ENCODE measurements at regions not wholly inside any gene's neighbourhood (a gene's known extent, or its start where the extent isn't known, plus 50 kb on each side); places are given as distances from the start of the nearest gene placed in this dataset.
"Not testable (repeated sequence)": the region's sequence is repeated elsewhere in the genome, so short reads cannot be mapped to it uniquely, and the experiment has no call there.

DNA sequence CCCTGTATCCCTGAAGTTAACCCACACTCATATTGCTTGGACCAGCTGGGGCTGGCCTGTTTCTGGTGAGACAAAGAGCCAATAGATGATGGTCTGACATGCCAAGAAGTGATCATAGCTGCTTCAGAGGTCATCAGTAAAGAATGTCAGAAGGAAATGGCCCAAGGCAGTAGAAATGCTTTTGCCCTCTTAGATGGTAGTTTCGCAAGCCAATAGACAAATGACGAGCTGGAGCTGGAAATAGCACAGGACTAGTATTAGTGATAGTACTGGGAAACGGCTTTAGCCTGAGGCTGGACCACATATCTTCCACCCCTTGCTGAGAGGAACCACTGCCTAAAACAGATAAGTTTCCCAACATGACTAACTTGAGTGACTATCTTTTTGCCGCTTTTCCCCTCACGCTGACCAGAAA lies 176.1 kb upstream of the THBS1 start:
- DNase-seq (ENCODE audit: low read depth in 2 of 2) = peak in 1 of 2 donors; percentile 88

DNA sequence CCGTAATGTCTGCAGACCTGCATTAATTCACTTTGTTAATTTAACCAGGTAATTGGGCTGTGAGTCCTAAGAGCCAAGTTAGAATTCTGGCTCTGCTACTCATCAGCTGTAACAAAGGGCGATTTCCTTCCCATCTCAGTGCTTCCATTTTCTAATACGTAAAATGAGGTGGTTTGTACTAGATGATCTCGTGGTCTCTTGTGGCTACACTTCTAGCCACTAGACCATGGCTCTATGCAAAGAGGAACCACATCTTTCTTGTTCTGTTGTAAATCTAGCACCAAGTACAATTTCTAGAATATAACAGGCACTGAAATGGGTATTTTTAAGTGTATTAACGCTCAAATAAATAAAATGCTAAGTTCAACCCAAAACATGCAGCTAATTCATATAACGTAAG lies 174.4 kb upstream of the THBS1 start:
- DNase-seq (ENCODE audit: low read depth in 2 of 2) = no peak

DNA sequence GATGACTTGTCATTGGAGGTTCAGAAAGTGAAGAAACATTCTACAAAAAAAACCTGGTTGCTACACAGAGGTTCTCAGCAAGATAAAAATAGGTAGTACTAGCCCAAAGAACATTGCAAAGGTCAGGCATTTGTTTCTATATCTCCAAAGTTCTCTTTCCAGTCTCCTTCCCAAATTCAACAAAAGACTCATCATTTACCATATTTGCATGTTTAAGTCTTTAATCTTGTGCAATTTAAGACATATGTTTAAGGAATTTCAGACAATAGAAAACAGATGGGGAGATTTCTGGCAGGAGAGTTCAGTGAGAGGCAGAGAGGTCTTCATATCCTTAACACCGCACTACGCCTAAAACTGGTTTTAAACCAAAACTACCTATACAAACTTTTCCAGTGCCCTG lies 173.8 kb upstream of the THBS1 start:
- DNase-seq (ENCODE audit: low read depth in 2 of 2) = no peak

- DNase-seq (ENCODE audit: low read depth in 2 of 2) = no peak
Observed at GRCh38 chr15:39409876-39410530, 170.9 kb upstream of the THBS1 start.

DNA sequence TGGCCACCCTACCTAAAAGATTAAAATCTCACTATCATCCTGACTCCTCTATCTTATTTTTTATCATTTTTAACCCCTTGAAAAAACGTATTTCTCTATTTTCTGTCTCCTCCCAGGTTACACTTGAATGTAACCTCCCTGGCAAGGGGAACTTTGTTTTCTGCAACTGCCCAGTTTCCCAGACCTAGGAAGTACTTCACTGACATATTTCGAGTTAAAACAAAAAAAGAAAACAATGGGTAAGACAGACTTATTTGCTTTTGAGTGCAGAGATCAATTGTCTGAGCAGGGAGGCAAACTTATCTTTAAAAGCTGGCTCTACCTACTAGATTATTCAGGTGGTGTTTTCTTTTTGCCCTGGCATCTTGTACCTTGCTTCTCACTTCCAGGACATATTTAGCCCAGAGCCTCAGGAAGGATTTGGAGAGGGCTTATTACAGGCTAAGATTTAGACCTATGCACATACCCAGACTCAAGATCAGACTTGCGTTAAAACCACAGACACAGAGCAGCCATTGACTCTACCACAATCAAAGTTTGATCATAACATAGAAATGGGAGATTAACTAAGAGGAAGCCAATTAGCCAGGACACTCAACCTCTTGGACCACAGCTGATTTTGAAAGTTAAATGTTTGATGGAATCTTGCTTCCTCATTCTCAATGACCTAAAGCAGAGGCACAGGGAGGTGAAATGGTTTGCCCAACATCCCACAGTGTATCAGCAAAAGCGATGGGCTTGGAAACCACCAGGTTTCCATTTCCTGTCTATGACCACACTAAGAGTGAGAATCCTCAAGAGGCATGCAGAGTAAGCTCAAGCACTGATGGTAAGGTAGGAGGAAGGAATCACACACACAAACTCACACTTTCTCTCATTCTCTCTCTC lies 169.5 kb upstream of the THBS1 start:
- DNase-seq (ENCODE audit: low read depth in 2 of 2) = no peak

DNA sequence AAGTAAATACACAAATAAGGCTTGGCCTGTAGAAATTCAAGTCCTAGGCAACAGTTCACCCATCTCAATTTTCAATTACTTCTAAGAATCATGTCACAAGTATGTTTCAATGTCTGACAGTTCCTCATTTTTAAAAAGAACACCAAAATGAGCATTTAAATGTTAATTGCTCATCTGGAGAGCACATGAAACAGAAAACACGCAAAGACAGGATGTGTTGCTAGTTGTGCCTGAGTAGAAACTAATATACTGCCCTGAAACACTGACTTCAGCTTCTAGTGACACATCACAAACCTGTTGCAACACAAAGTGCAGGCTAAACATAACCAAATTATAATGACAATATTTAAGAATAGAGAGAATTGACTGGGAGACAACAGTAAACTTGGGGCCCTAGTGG lies 167.3 kb upstream of the THBS1 start:
- DNase-seq (ENCODE audit: low read depth in 2 of 2) = no peak

- DNase-seq (ENCODE audit: low read depth in 2 of 2) = no peak
Observed at GRCh38 chr15:39414201-39414600, 166.7 kb upstream of the THBS1 start.

- DNase-seq (ENCODE audit: low read depth in 2 of 2) = no peak
Observed at GRCh38 chr15:39415634-39416033, 165.2 kb upstream of the THBS1 start.

GRCh38 chr15:39416258-39416657 lies 164.6 kb upstream of the THBS1 start:
- no peak for DNase-seq (ENCODE audit: low read depth in 2 of 2)

- DNase-seq (ENCODE audit: low read depth in 2 of 2) = no peak
Observed at GRCh38 chr15:39417366-39418134, 163.3 kb upstream of the THBS1 start.

DNA sequence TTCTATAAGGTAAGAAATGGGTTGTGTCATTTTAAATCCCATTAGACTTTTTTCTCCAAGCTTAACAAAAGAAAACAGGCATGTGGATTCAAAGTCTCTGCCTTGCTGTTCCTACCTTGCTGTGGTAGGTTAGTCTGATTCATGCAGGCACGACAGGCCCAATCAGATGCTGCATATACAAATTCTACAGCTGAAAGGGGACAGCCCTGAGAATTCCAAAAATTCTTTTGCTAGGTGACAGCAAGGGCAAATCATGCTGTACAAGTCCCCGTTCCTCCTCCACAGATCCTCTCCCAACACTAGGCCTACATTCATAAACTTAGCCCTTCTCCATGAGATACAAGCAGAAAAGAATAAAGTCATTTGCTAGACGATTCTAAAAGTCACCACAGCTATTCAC lies 161.2 kb upstream of the THBS1 start:
- no peak for DNase-seq (ENCODE audit: low read depth in 2 of 2)

- DNase-seq (ENCODE audit: low read depth in 2 of 2) = not testable (repeated sequence)
Observed at GRCh38 chr15:39420123-39420852, 160.6 kb upstream of the THBS1 start.

GRCh38 chr15:39420853-39421192 lies 160.1 kb upstream of the THBS1 start:
- not testable (repeated sequence) for DNase-seq (ENCODE audit: low read depth in 2 of 2)

DNA sequence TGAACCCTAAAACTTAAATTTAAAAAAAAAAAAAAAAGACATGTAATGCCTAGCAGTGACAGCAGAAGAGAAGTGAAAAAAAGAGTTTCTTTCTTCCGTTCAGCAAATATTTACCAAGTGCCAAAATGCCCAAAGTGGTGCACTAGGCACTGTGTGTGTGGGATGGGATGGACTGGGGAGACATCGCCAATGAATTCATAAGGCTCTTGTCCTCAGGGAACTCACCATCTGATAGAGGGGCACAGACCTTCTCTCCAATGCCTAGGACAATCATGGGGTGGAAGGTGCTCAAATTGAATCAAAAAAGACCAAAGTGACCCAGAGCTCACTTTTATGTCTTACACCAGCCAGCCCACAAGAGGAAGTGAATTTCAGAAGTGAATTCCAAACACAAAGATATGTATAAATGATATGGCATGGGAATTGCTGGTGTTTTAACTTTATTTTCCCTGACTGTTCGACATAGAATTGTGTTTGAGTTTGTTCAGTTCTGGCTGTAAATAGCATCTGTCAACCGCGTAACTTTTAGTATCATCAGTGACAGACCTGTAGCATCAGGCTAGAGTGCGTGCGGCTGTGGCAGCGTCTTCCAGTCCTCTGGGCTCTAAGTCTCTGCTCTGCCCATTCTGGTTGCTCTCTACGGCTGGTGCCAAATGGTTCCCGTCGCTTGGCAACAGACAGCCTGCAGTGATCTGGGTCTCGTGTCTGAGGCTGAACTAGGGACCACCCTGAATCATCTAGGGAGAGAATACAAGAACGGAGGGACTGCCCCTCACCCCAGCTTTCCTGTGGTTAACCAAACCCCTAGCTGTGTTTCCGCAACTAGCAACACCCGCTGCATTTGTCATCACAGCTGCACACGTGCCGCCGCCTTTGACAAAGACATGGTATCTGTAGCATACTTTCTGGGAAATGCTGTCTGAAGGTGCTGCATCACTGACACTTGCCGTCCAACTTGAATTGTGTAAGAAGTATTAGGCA lies 154.0 kb upstream of the THBS1 start:
- peak; percentile 61 to 88 for DNase-seq (ENCODE audit: low read depth in 2 of 2)

DNA sequence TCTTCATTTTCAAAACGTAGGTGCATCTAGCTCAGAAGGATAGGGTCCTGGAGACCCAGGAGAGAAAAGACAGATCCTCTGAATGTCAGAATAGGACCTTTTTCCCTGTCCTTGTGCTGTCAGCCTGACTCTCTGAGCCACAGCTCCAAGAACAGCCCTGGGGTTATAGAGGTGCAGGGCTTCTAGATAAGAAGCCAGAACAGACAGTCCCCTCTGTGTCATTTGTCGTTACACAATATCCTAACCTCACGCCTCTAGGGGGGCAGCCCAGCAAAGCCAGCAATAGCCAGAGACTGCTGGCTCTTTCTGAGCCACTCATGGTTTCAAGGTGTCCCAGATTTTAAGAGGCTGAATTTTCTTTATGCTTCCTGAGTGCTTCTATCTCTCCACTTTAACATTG lies 153.2 kb upstream of the THBS1 start:
- no peak for DNase-seq (ENCODE audit: low read depth in 2 of 2)

DNA sequence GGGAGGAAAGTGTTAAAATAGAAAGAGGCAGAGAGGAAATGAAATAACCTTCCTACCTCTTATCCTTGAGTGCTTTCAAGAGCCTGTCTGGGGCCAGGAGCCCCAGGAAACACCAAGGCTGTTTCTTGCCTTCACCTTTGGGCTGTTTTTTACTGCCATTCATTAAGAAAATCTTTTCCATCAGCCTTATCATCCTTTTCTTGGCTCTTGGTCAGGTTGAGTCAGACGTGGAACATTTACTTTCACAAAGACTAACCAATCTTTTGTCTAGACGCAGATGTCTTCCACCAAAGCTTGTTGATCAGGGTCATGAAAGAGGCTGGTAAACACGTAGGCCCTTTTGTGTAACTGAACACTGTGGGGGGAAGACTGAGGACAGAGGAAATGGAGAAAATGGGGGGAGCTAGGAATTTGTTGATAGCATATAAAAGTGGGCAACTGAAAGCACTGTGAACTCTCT lies 151.0 kb upstream of the THBS1 start:
- peak in 1 of 2 donors; percentile 98 for DNase-seq (ENCODE audit: low read depth in 2 of 2)

GRCh38 chr15:39430389-39430788 lies 150.5 kb upstream of the THBS1 start:
- no peak for DNase-seq (ENCODE audit: low read depth in 2 of 2)

GRCh38 chr15:39431376-39431775 lies 149.5 kb upstream of the THBS1 start:
- DNase-seq (ENCODE audit: low read depth in 2 of 2) = no peak

- DNase-seq (ENCODE audit: low read depth in 2 of 2) = peak in 1 of 2 donors; percentile 16
Observed at GRCh38 chr15:39432026-39432425, 148.9 kb upstream of the THBS1 start.

DNA sequence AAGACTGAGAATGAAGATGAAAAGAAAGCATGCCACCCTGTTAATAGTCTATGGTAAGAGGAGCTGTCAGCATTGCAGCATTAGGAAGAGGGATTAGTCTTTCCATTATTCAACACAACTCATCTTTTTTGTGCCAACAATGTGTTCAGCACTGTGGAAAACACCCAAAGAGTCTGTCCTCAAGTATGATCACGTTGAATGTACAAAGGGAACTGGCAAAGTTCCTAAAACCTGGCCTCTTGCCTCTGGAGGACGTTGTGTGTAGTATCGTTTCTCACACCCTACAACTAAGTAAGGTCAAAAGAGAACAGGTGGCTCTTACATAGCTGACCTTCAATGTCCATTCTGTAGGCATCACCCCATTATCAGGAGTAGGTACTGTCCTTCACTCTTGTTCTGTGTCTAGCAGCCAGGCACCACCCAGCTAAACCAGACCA lies 147.9 kb upstream of the THBS1 start:
- peak; percentile 17 to 26 for DNase-seq (ENCODE audit: low read depth in 2 of 2)
